OCI-LY3 (cell line): ENCODE measurements at regions not wholly inside any gene's neighbourhood (a gene's known extent, or its start where the extent isn't known, plus 50 kb on each side); places are given as distances from the start of the nearest gene placed in this dataset.

Experiments
- H2AFZ ChIP-seq: fragments of 200-600, 300-600 bp; shearing (Covaris generic); 2 replicates; pipeline ENCODE4 v1.6.0; 2014; ENCODE audit warnings: antibody characterized with exemption, low read depth, low read length
- H3K27ac ChIP-seq: fragments of 200-600, 300-600 bp; sonication (generic); 2 replicates; pipeline ENCODE4 v1.5.1; 2014; ENCODE audit warnings: mild to moderate bottlenecking, low read length, moderate library complexity, mixed read lengths
- H3K27me3 ChIP-seq: fragments of 200-600, 300-600 bp; sonication (generic); 2 replicates; pipeline ENCODE4 v1.6.1; 2014; ENCODE audit warnings: low read depth, low read length, mixed read lengths
- H3K36me3 ChIP-seq: fragments of 200-600, 300-600 bp; sonication (generic); replicated peaks from 2 replicates; pipeline ENCODE3; 2014; ENCODE audit warnings: low read depth, low read length, mixed read lengths
- H3K4me1 ChIP-seq: fragments of 300-600, 200-600 bp; sonication (generic); 2 replicates; pipeline ENCODE4 v1.6.1; 2014; ENCODE audit warnings: low read length, mixed read lengths
- H3K4me2 ChIP-seq: fragments of 200-600, 300-600 bp; sonication (generic); 2 replicates; pipeline ENCODE4 v1.6.1; 2014; ENCODE audit warnings: low read length, mixed read lengths
- H3K4me3 ChIP-seq: fragments of 300-600, 200-600 bp; sonication (generic); 2 replicates; pipeline ENCODE4 v1.5.1; 2014; ENCODE audit warnings: antibody characterized with exemption, mild to moderate bottlenecking, low read length, moderate library complexity
- H3K79me2 ChIP-seq: fragments of 300-600, 200-600 bp; shearing (Covaris generic); 2 replicates; pipeline ENCODE4 v1.6.1; 2014; ENCODE audit warnings: mild to moderate bottlenecking, low read length, mixed read lengths
- H3K9ac ChIP-seq: fragments of 300-600, 200-600 bp; shearing (Covaris generic); 2 replicates; pipeline ENCODE4 v1.6.0; 2014; ENCODE audit warnings: mild to moderate bottlenecking, low read length, moderate library complexity
- H3K9me3 ChIP-seq: fragments of 200-600, 300-600 bp; shearing (Covaris generic); 2 replicates; pipeline ENCODE4 v1.6.1; 2014; ENCODE audit warnings: low read length, mixed read lengths; ENCODE audit not compliant: insufficient read depth
- H4K20me1 ChIP-seq: fragments of 200-600, 300-600 bp; sonication (generic); 2 replicates; pipeline ENCODE4 v1.6.1; 2016; ENCODE audit warnings: low read length, mixed read lengths; ENCODE audit not compliant: insufficient read depth
- CTCF ChIP-seq: fragments of 200-600, 300-600 bp; sonication (generic); IDR thresholded peaks from 2 replicates; pipeline ENCODE4 v1.5.1; 2014; ENCODE audit warnings: antibody characterized with exemption, low read length, low read depth
- EZH2phosphoT487 ChIP-seq: fragments of 200-600 bp; shearing (Covaris generic); IDR thresholded peaks from 2 replicates; pipeline ENCODE4 v1.6.1; 2018; ENCODE audit warnings: antibody characterized with exemption, mixed run types, low read depth

GRCh38 chr16:72369274-72369673 lies 197.3 kb upstream of the PMFBP1 start:
- no peaks in the 10 kb centered on the region for H3K4me1 ChIP-seq
- TF ChIP-seq CTCF, result no peak
- H3K79me2 ChIP-seq, result no peaks in the 10 kb centered on the region
- H3K4me3 ChIP-seq, result no peak overlapping the region
- no peak overlapping the region for H2AFZ ChIP-seq
- H3K27ac ChIP-seq, result no peak overlapping the region
- no peak overlapping the region for H3K4me2 ChIP-seq
- H3K9me3 ChIP-seq, result no peaks in the 10 kb centered on the region
- H3K27me3 ChIP-seq, result no peaks in the 10 kb centered on the region
- no peaks in the 10 kb centered on the region for H3K36me3 ChIP-seq
- no peak overlapping the region for H3K9ac ChIP-seq
- H4K20me1 ChIP-seq, result no peaks in the 10 kb centered on the region

- H3K4me3 ChIP-seq, result no peak overlapping the region
- H3K4me2 ChIP-seq, result no peak overlapping the region
- H2AFZ ChIP-seq, result no peak overlapping the region
- H3K36me3 ChIP-seq, result no peaks in the 10 kb centered on the region
- no peak overlapping the region for H3K9ac ChIP-seq
- TF ChIP-seq CTCF (no peak), EZH2phosphoT487 (no peak)
- H4K20me1 ChIP-seq, result no peaks in the 10 kb centered on the region
- no peaks in the 10 kb centered on the region for H3K27me3 ChIP-seq
- no peaks in the 10 kb centered on the region for H3K79me2 ChIP-seq
- no peak overlapping the region for H3K27ac ChIP-seq
- H3K4me1 ChIP-seq, result no peaks in the 10 kb centered on the region
- H3K9me3 ChIP-seq, result no peaks in the 10 kb centered on the region
Observed at GRCh38 chr16:72367851-72368250, 195.9 kb upstream of the PMFBP1 start.

- H3K9me3 ChIP-seq, result no peaks in the 10 kb centered on the region
- H3K27me3 ChIP-seq, result no peaks in the 10 kb centered on the region
- no peak overlapping the region for H3K9ac ChIP-seq
- no peak for TF ChIP-seq CTCF
- TF ChIP-seq EZH2phosphoT487, result no peak
- H3K4me1 ChIP-seq, result no peaks in the 10 kb centered on the region
- H2AFZ ChIP-seq, result no peak overlapping the region
- no peak overlapping the region for H3K4me3 ChIP-seq
- no peak overlapping the region for H3K27ac ChIP-seq
- H3K36me3 ChIP-seq, result no peaks in the 10 kb centered on the region
- H3K4me2 ChIP-seq, result no peak overlapping the region
- H4K20me1 ChIP-seq, result no peaks in the 10 kb centered on the region
- H3K79me2 ChIP-seq, result no peaks in the 10 kb centered on the region
Observed at GRCh38 chr16:72362973-72363372, 191.0 kb upstream of the PMFBP1 start.

GRCh38 chr16:72362476-72362875 lies 190.5 kb upstream of the PMFBP1 start:
- no peaks in the 10 kb centered on the region for H4K20me1 ChIP-seq
- TF ChIP-seq EZH2phosphoT487 (no peak), CTCF (no peak)
- no peak overlapping the region for H3K9ac ChIP-seq
- no peak overlapping the region for H3K4me3 ChIP-seq
- H3K79me2 ChIP-seq, result no peaks in the 10 kb centered on the region
- no peaks in the 10 kb centered on the region for H3K36me3 ChIP-seq
- no peak overlapping the region for H3K4me2 ChIP-seq
- no peak overlapping the region for H3K27ac ChIP-seq
- no peak overlapping the region for H2AFZ ChIP-seq
- H3K27me3 ChIP-seq, result no peaks in the 10 kb centered on the region
- H3K9me3 ChIP-seq, result no peaks in the 10 kb centered on the region
- no peaks in the 10 kb centered on the region for H3K4me1 ChIP-seq
